ENCODE measurements at regions not wholly inside any gene's neighbourhood (a gene's known extent, or its start where the extent isn't known, plus 50 kb on each side); places are given as distances from the start of the nearest gene placed in this dataset.

DNA sequence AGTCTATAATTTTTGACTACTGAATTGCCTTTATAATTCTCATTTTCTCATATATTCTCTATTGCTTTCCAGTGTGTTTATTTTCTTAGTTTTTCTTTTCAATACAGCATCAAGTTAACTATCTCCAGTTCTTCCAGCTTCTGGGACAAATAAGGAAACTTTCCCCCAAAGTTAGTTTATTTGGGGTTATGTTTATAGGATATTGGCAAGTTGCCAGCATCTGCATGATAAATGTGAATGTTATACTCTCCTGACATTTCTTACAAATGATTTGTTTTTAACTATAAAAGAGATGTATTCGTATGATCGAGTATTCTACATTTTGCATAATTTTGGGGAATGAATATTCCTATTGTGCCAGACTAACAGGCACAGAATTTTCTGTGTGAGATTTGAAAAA, 140.6 kb upstream of the KCNJ3 start:
- TF ChIP-seq EZH2 (IDR thresholded peaks at IDR 0.05; ENCODE audit: insufficient read depth, low read length): no peak
- TF ChIP-seq, protein P1, sequence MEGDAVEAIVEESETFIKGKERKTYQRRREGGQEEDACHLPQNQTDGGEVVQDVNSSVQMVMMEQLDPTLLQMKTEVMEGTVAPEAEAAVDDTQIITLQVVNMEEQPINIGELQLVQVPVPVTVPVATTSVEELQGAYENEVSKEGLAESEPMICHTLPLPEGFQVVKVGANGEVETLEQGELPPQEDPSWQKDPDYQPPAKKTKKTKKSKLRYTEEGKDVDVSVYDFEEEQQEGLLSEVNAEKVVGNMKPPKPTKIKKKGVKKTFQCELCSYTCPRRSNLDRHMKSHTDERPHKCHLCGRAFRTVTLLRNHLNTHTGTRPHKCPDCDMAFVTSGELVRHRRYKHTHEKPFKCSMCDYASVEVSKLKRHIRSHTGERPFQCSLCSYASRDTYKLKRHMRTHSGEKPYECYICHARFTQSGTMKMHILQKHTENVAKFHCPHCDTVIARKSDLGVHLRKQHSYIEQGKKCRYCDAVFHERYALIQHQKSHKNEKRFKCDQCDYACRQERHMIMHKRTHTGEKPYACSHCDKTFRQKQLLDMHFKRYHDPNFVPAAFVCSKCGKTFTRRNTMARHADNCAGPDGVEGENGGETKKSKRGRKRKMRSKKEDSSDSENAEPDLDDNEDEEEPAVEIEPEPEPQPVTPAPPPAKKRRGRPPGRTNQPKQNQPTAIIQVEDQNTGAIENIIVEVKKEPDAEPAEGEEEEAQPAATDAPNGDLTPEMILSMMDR (IDR thresholded peaks at IDR 0.05; ENCODE audit: insufficient read depth, low read depth, low read length): no peak
